H9 (cell line): ENCODE measurements at regions not wholly inside any gene's neighbourhood (a gene's known extent, or its start where the extent isn't known, plus 50 kb on each side); places are given as distances from the start of the nearest gene placed in this dataset.

Experiments used
- DNase-seq: peaks from one replicate; pipeline ENCODE4 v3.0.0-alpha.2; 2017
- H2AFZ ChIP-seq: one replicate; pipeline ENCODE4 v1.6.1; 2013; ENCODE audit warnings: mild to moderate bottlenecking, low read length, control low read depth, moderate library complexity
- H2AK5ac ChIP-seq: 2 replicates; pipeline ENCODE4 v1.6.1; 2013; ENCODE audit warnings: low read length, control low read depth, mixed read lengths; ENCODE audit not compliant: insufficient read length
- H2BK120ac ChIP-seq: one replicate; pipeline ENCODE4 v1.6.1; 2013; ENCODE audit warnings: low read depth, mild to moderate bottlenecking, low read length, control low read depth, inconsistent platforms; ENCODE audit not compliant: poor library complexity, severe bottlenecking
- H2BK12ac ChIP-seq: 2 replicates; pipeline ENCODE4 v1.6.1; 2013; ENCODE audit warnings: low read length, control low read depth, mixed read lengths, low read depth; ENCODE audit not compliant: insufficient read length
- H2BK15ac ChIP-seq: 2 replicates; pipeline ENCODE4 v1.6.1; 2013; ENCODE audit warnings: low read depth, low read length, control low read depth
- H2BK20ac ChIP-seq: one replicate; pipeline ENCODE4 v1.6.1; 2013; ENCODE audit warnings: low read depth, mild to moderate bottlenecking, low read length, control low read depth, inconsistent platforms; ENCODE audit not compliant: poor library complexity, severe bottlenecking
- H2BK5ac ChIP-seq: 2 replicates; pipeline ENCODE4 v1.6.1; 2013; ENCODE audit warnings: low read length, control low read depth, mixed read lengths; ENCODE audit not compliant: insufficient read length
- H3K14ac ChIP-seq: 2 replicates; pipeline ENCODE4 v1.6.1; 2013; ENCODE audit warnings: low read length, control low read depth; ENCODE audit not compliant: insufficient read depth
- H3K18ac ChIP-seq: 2 replicates; pipeline ENCODE4 v1.6.1; 2013; ENCODE audit warnings: low read depth, mild to moderate bottlenecking, mixed read lengths, low read length, control low read depth; ENCODE audit not compliant: insufficient read length
- H3K23ac ChIP-seq: 2 replicates; pipeline ENCODE4 v1.6.1; 2013; ENCODE audit warnings: low read length, control low read depth, mixed read lengths, low read depth; ENCODE audit not compliant: insufficient read length
- H3K23me2 ChIP-seq: 2 replicates; pipeline ENCODE4 v1.6.1; 2013; ENCODE audit warnings: low read depth, mild to moderate bottlenecking, mixed read lengths, low read length, control low read depth; ENCODE audit not compliant: insufficient read length, poor library complexity, severe bottlenecking
- H3K27ac ChIP-seq: 2 replicates; pipeline ENCODE4 v1.5.1; 2013; ENCODE audit warnings: low read length, control low read depth, mixed read lengths, low read depth; ENCODE audit not compliant: insufficient read length
- H3K27me3 ChIP-seq: 2 replicates; pipeline ENCODE4 v1.6.1; 2013; ENCODE audit warnings: low read length, control low read depth, inconsistent platforms; ENCODE audit not compliant: insufficient read depth
- H3K4ac ChIP-seq: 2 replicates; pipeline ENCODE4 v1.6.1; 2013; ENCODE audit warnings: low read depth, mild to moderate bottlenecking, control low read depth, inconsistent platforms, low read length, moderate library complexity
- H3K4me1 ChIP-seq: 2 replicates; pipeline ENCODE4 v1.6.1; 2013; ENCODE audit warnings: low read length, control low read depth, inconsistent platforms; ENCODE audit not compliant: insufficient read depth
- H3K4me2 ChIP-seq: 2 replicates; pipeline ENCODE4 v1.6.1; 2013; ENCODE audit warnings: low read length, control low read depth, mixed read lengths; ENCODE audit not compliant: insufficient read length, insufficient read depth
- H3K56ac ChIP-seq: 2 replicates; pipeline ENCODE4 v1.6.1; 2013; ENCODE audit warnings: low read depth, mild to moderate bottlenecking, mixed read lengths, low read length, control low read depth; ENCODE audit not compliant: insufficient read length
- H3K79me1 ChIP-seq: 2 replicates; pipeline ENCODE4 v1.6.1; 2013; ENCODE audit warnings: low read depth, mild to moderate bottlenecking, moderate library complexity, low read length, control low read depth, inconsistent platforms; ENCODE audit not compliant: insufficient read depth, poor library complexity, severe bottlenecking
- H3K79me2 ChIP-seq: 2 replicates; pipeline ENCODE4 v1.6.1; 2013; ENCODE audit warnings: low read length, control low read depth, inconsistent platforms; ENCODE audit not compliant: insufficient read depth
- H3K9ac ChIP-seq: 2 replicates; pipeline ENCODE4 v1.6.1; 2013; ENCODE audit warnings: low read length, control low read depth, mixed read lengths; ENCODE audit not compliant: insufficient read length; ENCODE audit errors: extremely low read depth
- H3K9me3 ChIP-seq: one replicate; pipeline ENCODE4 v1.6.1; 2013; ENCODE audit warnings: low read depth, low read length, inconsistent platforms; ENCODE audit not compliant: control insufficient read depth
- H3T11ph ChIP-seq: one replicate; pipeline ENCODE4 v1.6.1; 2013; ENCODE audit warnings: mild to moderate bottlenecking, low read length, control low read depth, inconsistent platforms
- H4K20me1 ChIP-seq: one replicate; pipeline ENCODE4 v1.6.1; 2013; ENCODE audit not compliant: control insufficient read depth, insufficient read length, insufficient read depth
- H4K5ac ChIP-seq: 2 replicates; pipeline ENCODE4 v1.6.1; 2013; ENCODE audit warnings: low read depth, mild to moderate bottlenecking, mixed read lengths, low read length, control low read depth; ENCODE audit not compliant: insufficient read length
- H4K8ac ChIP-seq: replicated peaks from 2 replicates; pipeline ENCODE4 v1.6.1; 2013; ENCODE audit warnings: low read length, control low read depth, mixed read lengths, low read depth; ENCODE audit not compliant: insufficient read length
- H4K91ac ChIP-seq: 2 replicates; pipeline ENCODE4 v1.6.1; 2013; ENCODE audit warnings: low read depth, mild to moderate bottlenecking, moderate library complexity, mixed read lengths, low read length, control low read depth; ENCODE audit not compliant: insufficient read length
- H3K27ac Mint-ChIP-seq, 3 experiments: 2 replicates in 2 of 3; 3 replicates in 1 of 3; pipeline ENCODE4 v1.8.0; 2020 to 2021; ENCODE audit warnings: mixed read lengths in 3 of 3, mild to moderate bottlenecking in 1 of 3, moderate library complexity in 1 of 3
- H3K27me3 Mint-ChIP-seq: 2 replicates; pipeline ENCODE4 v1.8.0; 2021; ENCODE audit warnings: low read depth, mild to moderate bottlenecking, moderate library complexity, mixed read lengths
- H3K36me3 Mint-ChIP-seq, 3 experiments: 2 replicates in 2 of 3; 3 replicates in 1 of 3; pipeline ENCODE4 v1.8.0; 2020 to 2021; ENCODE audit warnings: low read depth in 3 of 3, mixed read lengths in 3 of 3; ENCODE audit not compliant: insufficient read depth in 1 of 3
- H3K4me1 Mint-ChIP-seq, 2 experiments: 2 replicates each; pipeline ENCODE4 v1.8.0; 2020; ENCODE audit warnings: mixed read lengths in 2 of 2
- H3K4me3 Mint-ChIP-seq, 2 experiments: 2 replicates in 1 of 2; 3 replicates in 1 of 2; pipeline ENCODE4 v1.8.0; 2020 to 2021; ENCODE audit warnings: mild to moderate bottlenecking in 2 of 2, mixed read lengths in 2 of 2, moderate library complexity in 1 of 2
- H3K9me3 Mint-ChIP-seq, 2 experiments: 2 replicates in 1 of 2; 3 replicates in 1 of 2; pipeline ENCODE4 v1.8.0; 2020; ENCODE audit warnings: mild to moderate bottlenecking in 2 of 2, mixed read lengths in 2 of 2, moderate library complexity in 1 of 2
- WGBS: extraction: QIAGEN DNeasy Blood & Tissue Kit; methylation state at CpG from one replicate; pipeline ENCODE4 v1.1.7; 2013; ENCODE audit warnings: missing lambda C conversion rate, low lambda C conversion rate, mixed read lengths; ENCODE audit not compliant: insufficient read length; ENCODE audit errors: extremely low coverage; 5-methylcytosine and 5-hydroxymethylcytosine counted together
- TF ChIP-seq, protein P1 (sequence below): fragments of 200-600 bp; sonication (generic); conservative IDR thresholded peaks from 3 replicates; pipeline ENCODE4 v1.8.0; 2021; ENCODE audit warnings: antibody characterized with exemption, mild to moderate bottlenecking

DNA sequence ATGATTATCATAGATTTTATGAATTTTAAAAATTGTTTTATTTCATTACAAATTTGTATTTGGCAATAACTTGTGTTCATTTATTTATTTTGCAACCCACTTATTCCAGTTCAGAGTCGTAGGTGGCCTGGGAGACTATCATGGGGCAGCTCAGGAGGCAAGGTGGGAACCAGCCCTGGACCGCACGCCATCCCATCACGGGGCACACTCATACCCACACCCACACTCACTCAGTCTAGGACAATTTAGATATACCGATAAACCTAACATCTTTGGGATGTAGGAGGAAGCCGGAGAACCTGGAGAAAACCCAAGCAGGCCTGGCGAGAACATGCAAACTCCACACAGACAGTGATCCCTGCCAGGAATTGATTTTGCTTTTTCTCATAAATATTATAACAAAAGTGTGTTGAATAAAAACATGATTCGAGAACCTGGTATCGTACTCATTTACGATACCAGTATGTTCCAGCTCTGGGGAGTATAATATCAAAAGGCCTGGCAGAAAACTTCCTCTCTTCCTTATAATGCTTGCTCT, 205.3 kb downstream of the NFKBIZ start:
- no peak overlapping the region for H3T11ph ChIP-seq
- DNase-seq = no peak
- H3K27ac ChIP-seq = no peak overlapping the region
- WGBS = no CpG with 5 or more reads among the region's 10 CpGs
- Mint-ChIP-seq H3K9me3 (peaks cover 15 to 22% of the 10 kb centered on the region in 2 experiments), H3K27me3 (peaks cover 3% of the 10 kb centered on the region), H3K36me3 (peaks cover 3 to 25% (median 7%) of the 10 kb centered on the region in 3 experiments; a peak in 5 of 7 replicates), H3K4me3 (no peak overlapping the region), H3K4me1 (peaks cover 8% of the 10 kb centered on the region in 2 experiments), H3K27ac (no peak overlapping the region)
- H3K9me3 ChIP-seq = no peaks in the 10 kb centered on the region
- no peak overlapping the region for H2AFZ ChIP-seq
- no peak overlapping the region for H3K14ac ChIP-seq
- no peak overlapping the region for H2BK12ac ChIP-seq
- H3K4me2 ChIP-seq = no peak overlapping the region
- no peak overlapping the region for H4K8ac ChIP-seq
- H3K56ac ChIP-seq = no peak overlapping the region
- no peaks in the 10 kb centered on the region for H3K79me2 ChIP-seq
- H3K23me2 ChIP-seq = no peaks in the 10 kb centered on the region
- H3K18ac ChIP-seq = no peak overlapping the region
- H3K23ac ChIP-seq = no peak overlapping the region
- TF ChIP-seq, protein P1, sequence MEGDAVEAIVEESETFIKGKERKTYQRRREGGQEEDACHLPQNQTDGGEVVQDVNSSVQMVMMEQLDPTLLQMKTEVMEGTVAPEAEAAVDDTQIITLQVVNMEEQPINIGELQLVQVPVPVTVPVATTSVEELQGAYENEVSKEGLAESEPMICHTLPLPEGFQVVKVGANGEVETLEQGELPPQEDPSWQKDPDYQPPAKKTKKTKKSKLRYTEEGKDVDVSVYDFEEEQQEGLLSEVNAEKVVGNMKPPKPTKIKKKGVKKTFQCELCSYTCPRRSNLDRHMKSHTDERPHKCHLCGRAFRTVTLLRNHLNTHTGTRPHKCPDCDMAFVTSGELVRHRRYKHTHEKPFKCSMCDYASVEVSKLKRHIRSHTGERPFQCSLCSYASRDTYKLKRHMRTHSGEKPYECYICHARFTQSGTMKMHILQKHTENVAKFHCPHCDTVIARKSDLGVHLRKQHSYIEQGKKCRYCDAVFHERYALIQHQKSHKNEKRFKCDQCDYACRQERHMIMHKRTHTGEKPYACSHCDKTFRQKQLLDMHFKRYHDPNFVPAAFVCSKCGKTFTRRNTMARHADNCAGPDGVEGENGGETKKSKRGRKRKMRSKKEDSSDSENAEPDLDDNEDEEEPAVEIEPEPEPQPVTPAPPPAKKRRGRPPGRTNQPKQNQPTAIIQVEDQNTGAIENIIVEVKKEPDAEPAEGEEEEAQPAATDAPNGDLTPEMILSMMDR = no peak
- no peak overlapping the region for H4K91ac ChIP-seq
- no peak overlapping the region for H2AK5ac ChIP-seq
- no peaks in the 10 kb centered on the region for H3K27me3 ChIP-seq
- no peaks in the 10 kb centered on the region for H4K20me1 ChIP-seq
- no peak overlapping the region for H2BK120ac ChIP-seq
- no peak overlapping the region for H3K4ac ChIP-seq
- H2BK20ac ChIP-seq = no peak overlapping the region
- H3K79me1 ChIP-seq = no peaks in the 10 kb centered on the region
- no peak overlapping the region for H3K9ac ChIP-seq
- no peaks in the 10 kb centered on the region for H3K4me1 ChIP-seq
- no peak overlapping the region for H2BK15ac ChIP-seq
- no peak overlapping the region for H2BK5ac ChIP-seq
- H4K5ac ChIP-seq = no peak overlapping the region
